Endothelial cell (in vitro differentiated cells): ENCODE measurements at regions not wholly inside any gene's neighbourhood (a gene's known extent, or its start where the extent isn't known, plus 50 kb on each side); places are given as distances from the start of the nearest gene placed in this dataset.

ENCODE experiments used
- DNase-seq: peaks from one replicate; pipeline ENCODE4 v3.0.0; 2021; ENCODE audit warnings: low spot score
- H3K27ac Mint-ChIP-seq: one replicate; pipeline ENCODE4 v1.8.0; 2021; ENCODE audit warnings: mixed read lengths, inconsistent platforms; ENCODE audit not compliant: unreplicated experiment
- H3K27me3 Mint-ChIP-seq: one replicate; pipeline ENCODE4 v1.8.0; 2021; ENCODE audit warnings: mild to moderate bottlenecking, moderate library complexity, mixed read lengths, inconsistent platforms; ENCODE audit not compliant: unreplicated experiment
- H3K36me3 Mint-ChIP-seq: one replicate; pipeline ENCODE4 v1.8.0; 2021; ENCODE audit warnings: mild to moderate bottlenecking, low read depth, mixed read lengths, inconsistent platforms; ENCODE audit not compliant: unreplicated experiment
- H3K4me1 Mint-ChIP-seq: one replicate; pipeline ENCODE4 v1.8.0; 2021; ENCODE audit warnings: mild to moderate bottlenecking, mixed read lengths, inconsistent platforms; ENCODE audit not compliant: unreplicated experiment
- H3K4me3 Mint-ChIP-seq: one replicate; pipeline ENCODE4 v1.8.0; 2021; ENCODE audit warnings: mild to moderate bottlenecking, mixed read lengths, inconsistent platforms; ENCODE audit not compliant: unreplicated experiment
- H3K9me3 Mint-ChIP-seq: one replicate; pipeline ENCODE4 v1.8.0; 2021; ENCODE audit warnings: mixed read lengths, inconsistent platforms; ENCODE audit not compliant: unreplicated experiment
- CTCF ChIP-seq: fragments of 200-600 bp; sonication (generic); IDR thresholded peaks from one replicate; pipeline ENCODE4 v1.5.0; 2021; ENCODE audit warnings: antibody characterized with exemption; ENCODE audit not compliant: unreplicated experiment

GRCh38 chr6:9139746-9140145 is 704.4 kb upstream of the SLC35B3 start:
- Mint-ChIP-seq H3K9me3 (peaks cover 4% of the 10 kb centered on the region), H3K27me3 (peaks cover 2% of the 10 kb centered on the region), H3K27ac (no peak overlapping the region), H3K36me3 (no peaks in the 10 kb centered on the region), H3K4me3 (no peak overlapping the region), H3K4me1 (no peaks in the 10 kb centered on the region)
- no peak for DNase-seq
- TF ChIP-seq CTCF: no peak

- DNase-seq: no peak
Observed at GRCh38 chr6:9138936-9139335, 703.6 kb upstream of the SLC35B3 start.

GRCh38 chr6:9136141-9136822 is 700.9 kb upstream of the SLC35B3 start:
- H3K4me1 Mint-ChIP-seq: no peaks in the 10 kb centered on the region
- no peak for TF ChIP-seq CTCF
- H3K4me3 Mint-ChIP-seq: no peak overlapping the region
- H3K9me3 Mint-ChIP-seq: no peaks in the 10 kb centered on the region
- H3K27ac Mint-ChIP-seq: no peak overlapping the region
- no peak for DNase-seq
- no peaks in the 10 kb centered on the region for H3K27me3 Mint-ChIP-seq
- H3K36me3 Mint-ChIP-seq: no peaks in the 10 kb centered on the region

More at GRCh38 chr6:9138936-9139335, 703.6 kb upstream of the SLC35B3 start:
- Mint-ChIP-seq H3K36me3 (no peaks in the 10 kb centered on the region), H3K4me3 (no peak overlapping the region), H3K4me1 (no peaks in the 10 kb centered on the region), H3K27me3 (no peaks in the 10 kb centered on the region), H3K27ac (no peak overlapping the region), H3K9me3 (no peaks in the 10 kb centered on the region)
- no peak for TF ChIP-seq CTCF

- H3K27ac Mint-ChIP-seq: no peak overlapping the region
- no peaks in the 10 kb centered on the region for H3K4me1 Mint-ChIP-seq
- no peaks in the 10 kb centered on the region for H3K36me3 Mint-ChIP-seq
- H3K27me3 Mint-ChIP-seq: no peaks in the 10 kb centered on the region
- H3K4me3 Mint-ChIP-seq: no peak overlapping the region
- no peaks in the 10 kb centered on the region for H3K9me3 Mint-ChIP-seq
- TF ChIP-seq CTCF: no peak
- no peak for DNase-seq
Observed at GRCh38 chr6:9131616-9132015, 696.3 kb upstream of the SLC35B3 start.

- no peaks in the 10 kb centered on the region for H3K27me3 Mint-ChIP-seq
- TF ChIP-seq CTCF: no peak
- no peaks in the 10 kb centered on the region for H3K36me3 Mint-ChIP-seq
- DNase-seq: no peak
- no peak overlapping the region for H3K27ac Mint-ChIP-seq
- no peaks in the 10 kb centered on the region for H3K9me3 Mint-ChIP-seq
- no peak overlapping the region for H3K4me3 Mint-ChIP-seq
- no peaks in the 10 kb centered on the region for H3K4me1 Mint-ChIP-seq
Observed at GRCh38 chr6:9131201-9131600, 695.9 kb upstream of the SLC35B3 start.
